Thymus (tissue), 11 donors: ENCODE measurements at regions not wholly inside any gene's neighbourhood (a gene's known extent, or its start where the extent isn't known, plus 50 kb on each side); places are given as distances from the start of the nearest gene placed in this dataset.

ENCODE experiments used
- DNase-seq, 9 donors: peaks; one replicate each; pipeline ENCODE4 v3.0.0-alpha.2; 2013; ENCODE audit warnings: low spot score in 9 of 9, low read depth in 6 of 9, missing footprints in 1 of 9
- H3K27ac ChIP-seq, 2 donors: one replicate each; pipeline ENCODE4 v1.5.1; 2013; ENCODE audit warnings: control low read depth in 1 of 2, low read depth in 1 of 2, low read length in 1 of 2, mild to moderate bottlenecking in 1 of 2, moderate library complexity in 1 of 2
- H3K27me3 ChIP-seq, 2 donors: one replicate each; pipeline ENCODE4 v1.5.1; 2013; ENCODE audit warnings: low read length in 1 of 2; ENCODE audit not compliant: control insufficient read depth in 2 of 2, insufficient read depth in 1 of 2
- H3K36me3 ChIP-seq, 2 donors: one replicate each; pipeline ENCODE4 v1.5.1; 2013; ENCODE audit warnings: low read length in 1 of 2, mild to moderate bottlenecking in 1 of 2, moderate library complexity in 1 of 2; ENCODE audit not compliant: control insufficient read depth in 2 of 2, insufficient read depth in 2 of 2
- H3K4me1 ChIP-seq, 2 donors: one replicate each; pipeline ENCODE4 v1.5.1; 2013; ENCODE audit warnings: low read length in 2 of 2; ENCODE audit not compliant: control insufficient read depth in 2 of 2, insufficient read depth in 2 of 2
- H3K4me3 ChIP-seq, 2 donors: one replicate each; pipeline ENCODE4 v1.5.1; 2013; ENCODE audit warnings: low read length in 2 of 2, control low read depth in 1 of 2, mild to moderate bottlenecking in 1 of 2
- H3K9me3 ChIP-seq, 2 donors: one replicate each; pipeline ENCODE4 v1.5.1; 2013; ENCODE audit warnings: low read length in 1 of 2, mild to moderate bottlenecking in 1 of 2; ENCODE audit not compliant: control insufficient read depth in 2 of 2, insufficient read depth in 1 of 2
- WGBS: extraction: QIAGEN DNeasy Blood & Tissue Kit; methylation state at CpG from one replicate; pipeline ENCODE4 v1.1.7; 2013; 5-methylcytosine and 5-hydroxymethylcytosine counted together
- donor health status: healthy.

DNA sequence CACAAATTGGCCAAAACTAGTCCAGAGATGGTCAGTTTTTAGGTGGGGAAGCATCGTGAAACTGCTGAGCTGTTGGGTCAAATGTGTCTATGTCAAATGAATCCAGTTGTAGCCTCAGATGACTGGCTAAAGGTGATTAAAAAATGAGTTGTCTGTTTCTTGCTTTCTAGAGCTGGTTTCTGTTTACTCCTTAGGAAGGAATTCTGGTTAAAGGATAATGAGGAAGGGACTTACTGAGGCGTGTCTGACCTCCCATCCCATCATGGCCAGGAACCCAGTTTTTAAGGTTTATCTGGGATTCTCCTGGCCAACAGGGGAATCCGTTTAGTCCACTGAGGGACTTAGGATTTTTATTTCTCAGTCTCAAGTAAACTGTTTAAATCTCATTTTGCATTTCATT, 256.5 kb downstream of the UQCRFS1 start:
- Histone ChIP-seq H3K27me3 (no peaks in the 10 kb centered on the region), H3K36me3 (no peaks in the 10 kb centered on the region), H3K4me1 (no peaks in the 10 kb centered on the region), H3K9me3 (no peaks in the 10 kb centered on the region), H3K4me3 (no peak overlapping the region), H3K27ac (no peak overlapping the region)
- 84% methylated on average over 3 of the region's 3 CpGs for WGBS
- no peak for DNase-seq

DNA sequence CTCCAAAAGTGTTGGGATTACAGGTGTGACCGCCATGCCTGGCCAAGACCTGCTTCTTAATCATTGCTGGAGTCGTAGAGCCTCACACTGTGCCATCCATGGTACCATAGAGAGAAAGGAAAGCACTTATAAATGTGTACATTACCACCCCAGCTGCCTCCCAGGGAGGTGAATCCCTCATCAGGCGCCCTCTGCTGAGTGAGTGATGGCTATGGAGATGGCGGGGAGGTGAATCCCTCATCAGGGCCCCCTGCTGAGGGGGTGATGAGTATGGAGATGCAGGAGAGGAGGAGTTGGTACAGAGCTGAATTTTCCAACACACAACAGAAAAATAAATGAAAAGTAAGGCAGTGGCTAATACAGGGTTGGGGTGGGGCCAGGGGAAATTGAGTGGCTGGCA, 263.4 kb downstream of the UQCRFS1 start:
- H3K4me1 ChIP-seq, result no peaks in the 10 kb centered on the region
- H3K9me3 ChIP-seq, result no peaks in the 10 kb centered on the region
- no peak overlapping the region for H3K4me3 ChIP-seq
- WGBS, result 85% methylated on average over 4 of the region's 4 CpGs
- DNase-seq, result no peak
- H3K27ac ChIP-seq, result no peak overlapping the region
- H3K27me3 ChIP-seq, result no peaks in the 10 kb centered on the region
- no peaks in the 10 kb centered on the region for H3K36me3 ChIP-seq

DNA sequence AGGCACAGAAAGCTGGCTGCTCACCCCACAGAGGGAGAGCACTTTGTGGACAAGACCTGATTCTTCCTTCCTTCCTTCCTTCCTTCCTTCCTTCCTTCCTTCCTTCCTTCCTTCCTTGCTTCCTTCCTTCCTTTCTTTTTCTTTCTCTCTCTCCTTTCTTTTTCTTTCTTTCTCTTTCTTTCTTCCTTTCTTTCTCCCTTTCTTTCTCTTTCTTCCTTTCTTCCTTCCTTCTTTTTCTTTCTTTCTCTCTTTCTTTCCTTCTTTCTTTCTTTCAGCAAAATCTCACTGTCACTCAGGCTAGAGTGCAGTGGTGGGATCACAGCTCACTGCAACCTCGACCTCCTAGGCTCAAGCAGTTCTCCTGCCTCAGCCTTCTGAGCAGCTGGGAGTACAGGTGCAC, 263.9 kb downstream of the UQCRFS1 start:
- no peak for DNase-seq
- no peak overlapping the region for H3K4me3 ChIP-seq
- WGBS, result 67% methylated on average over 1 of the region's 1 CpG

DNA sequence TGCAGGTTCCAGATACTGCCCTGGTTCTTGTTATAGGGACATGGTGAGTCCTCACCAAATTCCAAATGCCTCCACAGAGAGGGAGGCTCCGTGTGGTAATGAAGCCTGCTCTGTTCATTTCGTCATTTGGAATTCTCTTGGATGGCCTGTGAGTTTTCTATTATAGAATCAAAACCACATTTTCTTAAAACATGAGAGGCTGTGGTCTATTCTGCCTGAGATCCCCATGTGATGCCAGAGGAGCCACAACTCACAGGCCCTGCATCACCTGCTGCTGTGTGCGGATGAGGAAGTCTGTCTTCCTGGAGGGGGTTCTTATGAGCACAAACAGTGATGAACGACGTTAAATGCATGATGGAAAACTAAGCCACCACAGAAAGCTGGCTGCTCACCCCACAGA, 264.4 kb downstream of the UQCRFS1 start:
- WGBS, result 45% methylated on average over 5 of the region's 5 CpGs
- H3K4me3 ChIP-seq, result no peak overlapping the region

More for the DNA sequence above, 263.9 kb downstream of the UQCRFS1 start:
- Histone ChIP-seq H3K27ac (no peak overlapping the region), H3K9me3 (no peaks in the 10 kb centered on the region), H3K27me3 (no peaks in the 10 kb centered on the region), H3K4me1 (no peaks in the 10 kb centered on the region), H3K36me3 (no peaks in the 10 kb centered on the region)

DNA sequence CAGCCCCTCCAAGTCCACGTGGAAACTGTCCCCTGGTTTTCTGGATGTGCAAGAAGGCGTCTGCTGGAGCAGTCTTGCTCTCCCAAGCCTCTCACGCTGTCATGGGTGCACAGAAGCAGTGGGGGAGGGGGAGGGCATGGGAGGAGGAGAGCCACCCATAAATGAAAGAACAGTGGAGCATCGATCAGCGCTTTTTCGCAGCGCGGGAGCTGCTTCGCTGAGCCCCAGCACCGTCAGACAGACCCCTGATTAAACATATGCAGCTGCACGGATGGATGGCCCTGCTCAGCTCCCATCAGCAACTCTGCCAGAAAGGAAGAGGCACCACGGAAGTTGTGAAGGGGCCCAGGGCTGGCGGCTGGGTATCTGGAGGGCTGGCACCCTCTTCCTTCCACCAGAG, 264.9 kb downstream of the UQCRFS1 start:
- DNase-seq, result no peak
- Histone ChIP-seq H3K36me3 (no peaks in the 10 kb centered on the region), H3K27ac (no peak overlapping the region), H3K4me3 (no peak overlapping the region), H3K27me3 (no peaks in the 10 kb centered on the region), H3K9me3 (no peaks in the 10 kb centered on the region), H3K4me1 (no peaks in the 10 kb centered on the region)
- 76% methylated on average over 13 of the region's 13 CpGs for WGBS

More for the DNA sequence above, 264.4 kb downstream of the UQCRFS1 start:
- Histone ChIP-seq H3K4me1 (no peaks in the 10 kb centered on the region), H3K36me3 (no peaks in the 10 kb centered on the region), H3K27ac (no peak overlapping the region), H3K27me3 (no peaks in the 10 kb centered on the region), H3K9me3 (no peaks in the 10 kb centered on the region)
- DNase-seq, result no peak

DNA sequence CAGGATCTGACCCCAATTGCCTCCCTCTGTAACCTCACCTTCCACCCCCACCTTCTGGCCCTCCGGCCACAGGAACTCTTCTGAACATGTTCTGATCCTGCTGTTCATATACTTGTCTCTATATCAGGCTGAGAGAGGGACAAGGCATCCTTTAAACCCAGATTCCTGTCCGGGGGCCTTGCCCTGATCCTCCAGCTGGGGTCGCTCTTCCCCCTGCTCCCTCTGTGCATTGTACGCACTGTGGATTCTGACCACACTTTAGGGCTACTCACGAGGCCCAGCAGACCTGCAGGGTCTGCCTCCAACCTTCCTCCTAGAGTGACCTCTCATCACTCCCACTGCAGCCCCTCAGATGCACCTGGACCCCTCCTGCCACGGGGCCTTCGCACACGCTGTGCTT, 269.3 kb downstream of the UQCRFS1 start:
- H3K4me3 ChIP-seq, result no peak overlapping the region
- no peaks in the 10 kb centered on the region for H3K27me3 ChIP-seq
- no peak overlapping the region for H3K27ac ChIP-seq
- H3K4me1 ChIP-seq, result no peaks in the 10 kb centered on the region
- H3K9me3 ChIP-seq, result no peaks in the 10 kb centered on the region
- DNase-seq, result no peak
- 89% methylated on average over 8 of the region's 8 CpGs for WGBS
- H3K36me3 ChIP-seq, result no peaks in the 10 kb centered on the region

DNA sequence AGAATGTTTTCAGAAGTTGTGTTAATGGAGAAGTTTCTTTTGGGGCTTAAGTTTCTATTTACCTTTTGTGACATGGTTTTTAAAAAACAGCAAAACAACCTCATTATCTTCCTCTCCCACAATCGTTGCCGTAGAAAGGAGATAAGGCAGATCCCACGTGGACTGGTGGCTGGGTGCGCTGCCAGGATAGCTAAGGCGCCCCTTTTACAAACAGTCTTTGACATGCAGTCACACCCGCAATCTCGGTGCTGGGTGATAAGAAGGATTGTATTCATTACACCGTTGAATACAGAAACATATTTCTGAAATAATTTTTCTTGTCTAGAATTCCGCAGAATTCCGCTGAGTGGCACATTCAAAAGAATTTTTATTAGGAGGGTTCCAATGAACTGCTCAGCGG, 271.1 kb downstream of the UQCRFS1 start:
- Histone ChIP-seq H3K27ac (no peak overlapping the region), H3K36me3 (no peaks in the 10 kb centered on the region), H3K4me3 (no peak overlapping the region), H3K9me3 (no peaks in the 10 kb centered on the region), H3K4me1 (no peaks in the 10 kb centered on the region), H3K27me3 (no peaks in the 10 kb centered on the region)
- 90% methylated on average over 11 of the region's 11 CpGs for WGBS
- DNase-seq, result no peak

DNA sequence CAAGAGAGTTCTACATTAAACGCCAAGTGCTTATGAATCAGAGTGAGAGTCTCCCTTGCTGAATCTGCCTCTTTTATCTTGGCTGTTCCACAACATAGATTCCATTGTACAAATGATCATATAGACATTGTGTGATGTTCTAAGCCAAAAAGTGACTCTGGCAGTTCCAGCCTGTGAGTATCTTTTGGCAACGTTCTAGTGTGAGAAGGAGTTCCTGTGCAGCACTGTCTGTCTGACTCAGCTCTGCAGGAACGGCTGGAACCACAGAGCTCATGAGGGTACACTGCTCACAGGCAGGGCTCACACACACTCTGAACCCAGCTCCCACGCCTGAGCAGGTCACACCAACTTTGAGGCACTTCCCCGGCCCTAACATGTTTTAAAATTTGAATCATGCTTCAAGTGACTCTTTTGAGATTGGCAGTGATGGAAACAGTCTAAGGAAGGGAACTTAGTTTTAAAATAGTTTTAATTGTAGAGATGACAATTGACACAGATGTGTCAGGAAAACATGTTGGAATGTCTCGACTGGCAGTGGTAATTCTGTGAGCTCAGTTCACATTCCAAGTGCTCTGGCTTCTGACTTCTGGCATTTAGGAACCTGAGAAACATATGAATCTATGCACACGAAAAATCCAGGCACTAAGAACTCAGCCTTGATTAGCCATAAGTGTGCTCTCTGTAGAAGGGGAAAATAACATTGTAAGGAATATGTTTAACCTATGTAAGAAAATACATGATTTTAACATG, 272.0 kb downstream of the UQCRFS1 start:
- WGBS, result 68% methylated on average over 7 of the region's 7 CpGs
- no peaks in the 10 kb centered on the region for H3K4me1 ChIP-seq
- DNase-seq, result no peak
- H3K9me3 ChIP-seq, result no peaks in the 10 kb centered on the region
- H3K27me3 ChIP-seq, result no peaks in the 10 kb centered on the region
- H3K27ac ChIP-seq, result no peak overlapping the region
- H3K36me3 ChIP-seq, result no peaks in the 10 kb centered on the region
- no peak overlapping the region for H3K4me3 ChIP-seq

DNA sequence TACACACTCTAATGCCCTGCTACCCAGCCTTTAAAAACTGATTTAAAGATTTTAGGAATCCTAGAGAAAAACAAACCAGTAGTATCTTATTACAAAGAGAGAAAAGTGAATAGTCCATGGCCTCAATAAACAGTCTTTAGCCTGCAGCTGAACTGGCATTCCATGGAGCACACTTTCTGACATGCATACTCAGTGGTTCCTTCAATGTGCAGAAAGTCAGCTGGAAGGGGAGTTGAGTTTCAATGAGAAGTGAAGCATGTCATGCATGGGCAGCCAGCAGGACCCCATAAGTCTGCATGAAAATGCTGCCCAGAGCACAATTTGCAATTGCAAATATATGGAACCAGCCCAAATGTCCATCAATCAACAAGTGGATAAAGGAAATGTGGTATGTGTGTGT, 273.7 kb downstream of the UQCRFS1 start:
- no peak overlapping the region for H3K4me3 ChIP-seq
- no peaks in the 10 kb centered on the region for H3K27me3 ChIP-seq
- H3K4me1 ChIP-seq, result no peaks in the 10 kb centered on the region
- DNase-seq, result no peak
- H3K36me3 ChIP-seq, result no peaks in the 10 kb centered on the region
- no peak overlapping the region for H3K27ac ChIP-seq
- H3K9me3 ChIP-seq, result no peaks in the 10 kb centered on the region
